H9 (cell line): ENCODE measurements at regions not wholly inside any gene's neighbourhood (a gene's known extent, or its start where the extent isn't known, plus 50 kb on each side); places are given as distances from the start of the nearest gene placed in this dataset.

Source experiments
- DNase-seq: peaks from one replicate; pipeline ENCODE4 v3.0.0-alpha.2; 2017
- H2AFZ ChIP-seq: one replicate; pipeline ENCODE4 v1.6.1; 2013; ENCODE audit warnings: mild to moderate bottlenecking, low read length, control low read depth, moderate library complexity
- H2AK5ac ChIP-seq: 2 replicates; pipeline ENCODE4 v1.6.1; 2013; ENCODE audit warnings: low read length, control low read depth, mixed read lengths; ENCODE audit not compliant: insufficient read length
- H2BK120ac ChIP-seq: one replicate; pipeline ENCODE4 v1.6.1; 2013; ENCODE audit warnings: low read depth, mild to moderate bottlenecking, low read length, control low read depth, inconsistent platforms; ENCODE audit not compliant: poor library complexity, severe bottlenecking
- H2BK12ac ChIP-seq: 2 replicates; pipeline ENCODE4 v1.6.1; 2013; ENCODE audit warnings: low read length, control low read depth, mixed read lengths, low read depth; ENCODE audit not compliant: insufficient read length
- H2BK15ac ChIP-seq: 2 replicates; pipeline ENCODE4 v1.6.1; 2013; ENCODE audit warnings: low read depth, low read length, control low read depth
- H2BK20ac ChIP-seq: one replicate; pipeline ENCODE4 v1.6.1; 2013; ENCODE audit warnings: low read depth, mild to moderate bottlenecking, low read length, control low read depth, inconsistent platforms; ENCODE audit not compliant: poor library complexity, severe bottlenecking
- H2BK5ac ChIP-seq: 2 replicates; pipeline ENCODE4 v1.6.1; 2013; ENCODE audit warnings: low read length, control low read depth, mixed read lengths; ENCODE audit not compliant: insufficient read length
- H3K14ac ChIP-seq: 2 replicates; pipeline ENCODE4 v1.6.1; 2013; ENCODE audit warnings: low read length, control low read depth; ENCODE audit not compliant: insufficient read depth
- H3K18ac ChIP-seq: 2 replicates; pipeline ENCODE4 v1.6.1; 2013; ENCODE audit warnings: low read depth, mild to moderate bottlenecking, mixed read lengths, low read length, control low read depth; ENCODE audit not compliant: insufficient read length
- H3K23ac ChIP-seq: 2 replicates; pipeline ENCODE4 v1.6.1; 2013; ENCODE audit warnings: low read length, control low read depth, mixed read lengths, low read depth; ENCODE audit not compliant: insufficient read length
- H3K23me2 ChIP-seq: 2 replicates; pipeline ENCODE4 v1.6.1; 2013; ENCODE audit warnings: low read depth, mild to moderate bottlenecking, mixed read lengths, low read length, control low read depth; ENCODE audit not compliant: insufficient read length, poor library complexity, severe bottlenecking
- H3K27ac ChIP-seq: 2 replicates; pipeline ENCODE4 v1.5.1; 2013; ENCODE audit warnings: low read length, control low read depth, mixed read lengths, low read depth; ENCODE audit not compliant: insufficient read length
- H3K27me3 ChIP-seq: 2 replicates; pipeline ENCODE4 v1.6.1; 2013; ENCODE audit warnings: low read length, control low read depth, inconsistent platforms; ENCODE audit not compliant: insufficient read depth
- H3K4ac ChIP-seq: 2 replicates; pipeline ENCODE4 v1.6.1; 2013; ENCODE audit warnings: low read depth, mild to moderate bottlenecking, control low read depth, inconsistent platforms, low read length, moderate library complexity
- H3K4me1 ChIP-seq: 2 replicates; pipeline ENCODE4 v1.6.1; 2013; ENCODE audit warnings: low read length, control low read depth, inconsistent platforms; ENCODE audit not compliant: insufficient read depth
- H3K4me2 ChIP-seq: 2 replicates; pipeline ENCODE4 v1.6.1; 2013; ENCODE audit warnings: low read length, control low read depth, mixed read lengths; ENCODE audit not compliant: insufficient read length, insufficient read depth
- H3K56ac ChIP-seq: 2 replicates; pipeline ENCODE4 v1.6.1; 2013; ENCODE audit warnings: low read depth, mild to moderate bottlenecking, mixed read lengths, low read length, control low read depth; ENCODE audit not compliant: insufficient read length
- H3K79me1 ChIP-seq: 2 replicates; pipeline ENCODE4 v1.6.1; 2013; ENCODE audit warnings: low read depth, mild to moderate bottlenecking, moderate library complexity, low read length, control low read depth, inconsistent platforms; ENCODE audit not compliant: insufficient read depth, poor library complexity, severe bottlenecking
- H3K79me2 ChIP-seq: 2 replicates; pipeline ENCODE4 v1.6.1; 2013; ENCODE audit warnings: low read length, control low read depth, inconsistent platforms; ENCODE audit not compliant: insufficient read depth
- H3K9ac ChIP-seq: 2 replicates; pipeline ENCODE4 v1.6.1; 2013; ENCODE audit warnings: low read length, control low read depth, mixed read lengths; ENCODE audit not compliant: insufficient read length; ENCODE audit errors: extremely low read depth
- H3K9me3 ChIP-seq: one replicate; pipeline ENCODE4 v1.6.1; 2013; ENCODE audit warnings: low read depth, low read length, inconsistent platforms; ENCODE audit not compliant: control insufficient read depth
- H3T11ph ChIP-seq: one replicate; pipeline ENCODE4 v1.6.1; 2013; ENCODE audit warnings: mild to moderate bottlenecking, low read length, control low read depth, inconsistent platforms
- H4K20me1 ChIP-seq: one replicate; pipeline ENCODE4 v1.6.1; 2013; ENCODE audit not compliant: control insufficient read depth, insufficient read length, insufficient read depth
- H4K5ac ChIP-seq: 2 replicates; pipeline ENCODE4 v1.6.1; 2013; ENCODE audit warnings: low read depth, mild to moderate bottlenecking, mixed read lengths, low read length, control low read depth; ENCODE audit not compliant: insufficient read length
- H4K8ac ChIP-seq: replicated peaks from 2 replicates; pipeline ENCODE4 v1.6.1; 2013; ENCODE audit warnings: low read length, control low read depth, mixed read lengths, low read depth; ENCODE audit not compliant: insufficient read length
- H4K91ac ChIP-seq: 2 replicates; pipeline ENCODE4 v1.6.1; 2013; ENCODE audit warnings: low read depth, mild to moderate bottlenecking, moderate library complexity, mixed read lengths, low read length, control low read depth; ENCODE audit not compliant: insufficient read length
- H3K27ac Mint-ChIP-seq, 3 experiments: 2 replicates in 2 of 3; 3 replicates in 1 of 3; pipeline ENCODE4 v1.8.0; 2020 to 2021; ENCODE audit warnings: mixed read lengths in 3 of 3, mild to moderate bottlenecking in 1 of 3, moderate library complexity in 1 of 3
- H3K27me3 Mint-ChIP-seq: 2 replicates; pipeline ENCODE4 v1.8.0; 2021; ENCODE audit warnings: low read depth, mild to moderate bottlenecking, moderate library complexity, mixed read lengths
- H3K36me3 Mint-ChIP-seq, 3 experiments: 2 replicates in 2 of 3; 3 replicates in 1 of 3; pipeline ENCODE4 v1.8.0; 2020 to 2021; ENCODE audit warnings: low read depth in 3 of 3, mixed read lengths in 3 of 3; ENCODE audit not compliant: insufficient read depth in 1 of 3
- H3K4me1 Mint-ChIP-seq, 2 experiments: 2 replicates each; pipeline ENCODE4 v1.8.0; 2020; ENCODE audit warnings: mixed read lengths in 2 of 2
- H3K4me3 Mint-ChIP-seq, 2 experiments: 2 replicates in 1 of 2; 3 replicates in 1 of 2; pipeline ENCODE4 v1.8.0; 2020 to 2021; ENCODE audit warnings: mild to moderate bottlenecking in 2 of 2, mixed read lengths in 2 of 2, moderate library complexity in 1 of 2
- H3K9me3 Mint-ChIP-seq, 2 experiments: 2 replicates in 1 of 2; 3 replicates in 1 of 2; pipeline ENCODE4 v1.8.0; 2020; ENCODE audit warnings: mild to moderate bottlenecking in 2 of 2, mixed read lengths in 2 of 2, moderate library complexity in 1 of 2
- WGBS: extraction: QIAGEN DNeasy Blood & Tissue Kit; methylation state at CpG from one replicate; pipeline ENCODE4 v1.1.7; 2013; ENCODE audit warnings: missing lambda C conversion rate, low lambda C conversion rate, mixed read lengths; ENCODE audit not compliant: insufficient read length; ENCODE audit errors: extremely low coverage; 5-methylcytosine and 5-hydroxymethylcytosine counted together
- TF ChIP-seq, protein P1 (sequence below): fragments of 200-600 bp; sonication (generic); conservative IDR thresholded peaks from 3 replicates; pipeline ENCODE4 v1.8.0; 2021; ENCODE audit warnings: antibody characterized with exemption, mild to moderate bottlenecking

DNA sequence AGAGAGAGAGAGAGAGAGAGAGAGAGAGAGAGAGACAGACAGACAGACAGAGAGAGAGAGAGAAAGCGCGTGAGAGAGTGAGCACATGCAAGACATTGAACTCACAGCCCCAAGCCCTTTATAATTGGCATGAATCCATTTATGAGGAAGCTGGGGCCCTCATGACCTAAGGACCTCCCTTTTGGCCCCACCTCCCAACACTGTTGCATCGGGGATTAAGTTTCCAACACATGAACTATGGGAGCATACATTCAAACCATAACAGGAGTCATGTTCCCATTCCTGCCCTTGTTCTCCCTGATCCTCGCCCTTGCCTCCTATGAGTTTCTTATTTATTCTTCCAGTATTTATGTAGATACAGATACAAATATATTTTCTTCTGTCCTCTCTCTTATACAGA, 269.8 kb upstream of the ARX start:
- Histone ChIP-seq H2AFZ (no peak overlapping the region), H4K5ac (no peak overlapping the region), H3K9me3 (no peaks in the 10 kb centered on the region), H2BK20ac (no peak overlapping the region), H3K4me2 (no peak overlapping the region), H3K79me1 (no peaks in the 10 kb centered on the region), H3K4me1 (no peaks in the 10 kb centered on the region), H2BK15ac (no peak overlapping the region), H3K14ac (no peak overlapping the region), H3K56ac (no peak overlapping the region), H3K23ac (no peak overlapping the region), H4K91ac (no peak overlapping the region), H3K27me3 (no peaks in the 10 kb centered on the region), H2AK5ac (no peak overlapping the region), H2BK120ac (no peak overlapping the region), H4K20me1 (no peaks in the 10 kb centered on the region), H3K18ac (no peak overlapping the region), H3K23me2 (no peaks in the 10 kb centered on the region), H3K79me2 (no peaks in the 10 kb centered on the region), H2BK12ac (no peak overlapping the region), H3K9ac (no peak overlapping the region), H4K8ac (no peak overlapping the region), H2BK5ac (no peak overlapping the region), H3T11ph (no peak overlapping the region), H3K4ac (no peak overlapping the region), H3K27ac (no peak overlapping the region)
- peaks cover 28 to 42% of the 10 kb centered on the region in 2 experiments for H3K9me3 Mint-ChIP-seq
- TF ChIP-seq, protein P1, sequence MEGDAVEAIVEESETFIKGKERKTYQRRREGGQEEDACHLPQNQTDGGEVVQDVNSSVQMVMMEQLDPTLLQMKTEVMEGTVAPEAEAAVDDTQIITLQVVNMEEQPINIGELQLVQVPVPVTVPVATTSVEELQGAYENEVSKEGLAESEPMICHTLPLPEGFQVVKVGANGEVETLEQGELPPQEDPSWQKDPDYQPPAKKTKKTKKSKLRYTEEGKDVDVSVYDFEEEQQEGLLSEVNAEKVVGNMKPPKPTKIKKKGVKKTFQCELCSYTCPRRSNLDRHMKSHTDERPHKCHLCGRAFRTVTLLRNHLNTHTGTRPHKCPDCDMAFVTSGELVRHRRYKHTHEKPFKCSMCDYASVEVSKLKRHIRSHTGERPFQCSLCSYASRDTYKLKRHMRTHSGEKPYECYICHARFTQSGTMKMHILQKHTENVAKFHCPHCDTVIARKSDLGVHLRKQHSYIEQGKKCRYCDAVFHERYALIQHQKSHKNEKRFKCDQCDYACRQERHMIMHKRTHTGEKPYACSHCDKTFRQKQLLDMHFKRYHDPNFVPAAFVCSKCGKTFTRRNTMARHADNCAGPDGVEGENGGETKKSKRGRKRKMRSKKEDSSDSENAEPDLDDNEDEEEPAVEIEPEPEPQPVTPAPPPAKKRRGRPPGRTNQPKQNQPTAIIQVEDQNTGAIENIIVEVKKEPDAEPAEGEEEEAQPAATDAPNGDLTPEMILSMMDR: no peak
- no peak overlapping the region for H3K4me3 Mint-ChIP-seq
- DNase-seq: no peak
- H3K4me1 Mint-ChIP-seq: no peaks in the 10 kb centered on the region
- WGBS: no CpG with 5 or more reads among the region's 4 CpGs
- no peak overlapping the region for H3K27ac Mint-ChIP-seq
- H3K27me3 Mint-ChIP-seq: no peaks in the 10 kb centered on the region
- H3K36me3 Mint-ChIP-seq: no peaks in the 10 kb centered on the region
